A172 (cell line): ENCODE measurements at regions not wholly inside any gene's neighbourhood (a gene's known extent, or its start where the extent isn't known, plus 50 kb on each side); places are given as distances from the start of the nearest gene placed in this dataset.
"Not testable (repeated sequence)": the region's sequence is repeated elsewhere in the genome, so short reads cannot be mapped to it uniquely, and the experiment has no call there.

Source experiments
- DNase-seq: peaks from one replicate; pipeline ENCODE4 v3.0.0-alpha.2; 2015; ENCODE audit warnings: low spot score

- no peak for DNase-seq
Observed at GRCh38 chr6:144768551-144769075, 483.5 kb downstream of the UTRN start.

- no peak for DNase-seq
Observed at GRCh38 chr6:144769142-144769541, 484.0 kb downstream of the UTRN start.

- DNase-seq, result no peak
Observed at GRCh38 chr6:144776031-144776819, 491.1 kb downstream of the UTRN start.

- DNase-seq, result no peak
Observed at GRCh38 chr6:144777249-144777648, 492.1 kb downstream of the UTRN start.

DNA sequence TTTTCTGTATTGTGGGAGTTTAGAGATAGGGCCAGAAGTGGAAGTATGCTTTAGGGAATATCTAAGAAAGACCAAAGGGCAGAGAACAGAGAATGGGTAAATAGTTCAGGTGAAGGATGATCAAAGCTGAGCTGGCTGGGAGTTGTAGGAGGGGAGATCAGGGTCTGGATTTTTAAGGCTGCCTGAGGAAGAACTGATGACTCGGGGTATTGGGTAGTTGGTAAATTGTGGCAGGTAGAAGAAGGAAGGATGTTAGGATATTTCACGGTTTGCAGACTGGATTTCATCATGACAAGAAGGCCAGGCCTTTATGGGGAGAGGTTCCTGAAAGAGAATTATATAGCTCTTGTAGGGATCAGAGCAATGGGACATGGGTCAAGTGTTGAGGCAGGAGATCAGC lies 492.9 kb downstream of the UTRN start:
- no peak for DNase-seq

- DNase-seq, result no peak
Observed at GRCh38 chr6:144778773-144779492, 493.8 kb downstream of the UTRN start.

GRCh38 chr6:144781836-144782235 lies 496.7 kb downstream of the UTRN start:
- DNase-seq, result no peak

DNA sequence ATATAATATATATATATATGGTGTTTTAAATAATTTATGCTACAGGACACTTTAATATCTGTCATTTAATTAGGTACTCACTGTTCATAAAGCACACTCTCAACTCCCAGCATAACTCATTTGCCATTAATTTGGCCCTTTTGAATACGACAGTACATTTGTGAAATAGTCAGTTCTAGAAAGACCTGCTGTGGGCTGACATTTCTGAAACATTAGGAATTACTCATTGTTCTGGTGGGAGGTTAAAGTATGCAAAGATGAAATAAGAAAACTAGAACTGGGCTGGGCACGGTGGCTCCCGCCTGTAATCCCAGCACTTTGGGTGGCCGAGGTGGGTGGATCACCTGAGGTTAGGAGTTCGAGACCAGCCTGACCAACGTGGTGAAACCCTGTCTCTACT lies 497.5 kb downstream of the UTRN start:
- no peak for DNase-seq

DNA sequence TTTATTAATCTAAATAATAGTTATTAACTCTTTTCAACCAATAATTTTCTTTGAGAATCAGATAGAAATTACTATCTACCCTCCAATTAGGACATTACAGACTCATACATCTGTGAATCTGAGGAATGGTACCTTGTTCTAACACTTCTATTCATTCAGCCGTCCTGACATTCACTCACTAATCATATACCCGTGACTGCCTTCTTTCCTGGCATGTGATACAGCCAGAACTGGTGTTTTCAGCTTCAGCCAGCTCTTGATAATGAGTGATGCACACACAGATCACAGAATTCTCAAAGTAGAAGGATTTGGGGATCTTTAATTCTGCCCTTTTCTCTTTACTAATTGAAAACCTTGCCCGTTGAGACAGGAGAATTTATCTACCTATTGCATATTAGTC lies 499.9 kb downstream of the UTRN start:
- DNase-seq, result no peak

DNA sequence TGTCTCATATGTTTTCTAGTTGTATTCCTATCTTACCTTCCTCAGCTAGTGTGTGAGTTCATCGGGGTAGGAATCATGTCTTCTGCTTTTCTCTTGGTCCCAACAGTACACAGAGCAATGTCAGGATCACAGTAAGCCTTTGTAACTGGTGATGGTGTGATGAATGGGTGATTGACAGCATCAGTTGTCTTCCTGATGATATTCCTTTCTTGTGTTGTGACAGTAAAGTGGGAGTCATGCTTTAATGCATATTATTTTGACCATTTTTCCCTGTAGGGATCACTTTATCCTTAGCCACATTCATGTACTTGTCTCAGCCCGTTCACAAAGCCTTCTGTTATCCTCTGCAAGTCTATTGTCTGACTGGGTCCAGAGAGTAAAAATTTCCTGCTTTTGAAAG lies 501.7 kb downstream of the UTRN start:
- DNase-seq, result no peak

DNA sequence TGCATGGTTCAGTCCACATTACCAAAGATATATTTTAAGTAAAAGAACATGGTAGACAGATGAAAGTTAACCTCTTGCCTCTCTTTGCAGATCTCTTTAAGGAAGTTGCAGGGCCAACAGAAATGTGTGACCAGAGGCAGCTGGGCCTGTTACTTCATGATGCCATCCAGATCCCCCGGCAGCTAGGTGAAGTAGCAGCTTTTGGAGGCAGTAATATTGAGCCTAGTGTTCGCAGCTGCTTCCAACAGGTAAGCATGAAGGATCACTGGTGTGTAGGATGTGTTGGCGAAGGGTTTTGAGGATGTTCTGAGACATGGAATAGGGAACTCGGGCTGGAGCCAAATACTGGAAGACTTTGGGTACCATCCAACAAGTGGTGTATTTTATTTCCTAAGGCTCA lies 508.6 kb downstream of the UTRN start:
- DNase-seq, result no peak

GRCh38 chr6:144795022-144795421 lies 509.9 kb downstream of the UTRN start:
- not testable (repeated sequence) for DNase-seq

GRCh38 chr6:144796070-144796469 lies 510.9 kb downstream of the UTRN start:
- DNase-seq, result no peak

GRCh38 chr6:144797881-144798589 lies 512.9 kb downstream of the UTRN start:
- DNase-seq, result peak; percentile 66

GRCh38 chr6:144804246-144804790 lies 519.2 kb downstream of the UTRN start:
- DNase-seq, result no peak

DNA sequence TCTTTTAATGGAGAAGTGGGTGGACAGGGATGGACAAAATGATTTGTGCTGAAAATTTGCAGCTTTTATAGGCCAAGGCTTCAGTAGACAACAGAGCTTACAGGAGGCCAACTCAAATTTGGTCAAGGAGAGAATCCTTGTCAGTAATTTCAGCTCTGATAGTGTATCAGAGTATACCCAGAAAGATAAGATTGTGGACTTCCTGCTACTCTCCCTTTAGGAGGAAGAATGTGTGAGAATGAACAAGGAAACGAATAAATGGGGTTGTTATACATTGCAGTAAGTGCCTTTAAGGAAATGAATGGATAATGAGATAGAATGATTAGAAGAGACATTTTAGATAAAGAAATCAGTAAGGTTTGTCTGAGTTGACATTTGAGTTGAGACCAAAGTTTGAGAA lies 519.9 kb downstream of the UTRN start:
- DNase-seq, result no peak

GRCh38 chr6:144806222-144806621 lies 521.1 kb downstream of the UTRN start:
- DNase-seq, result no peak

DNA sequence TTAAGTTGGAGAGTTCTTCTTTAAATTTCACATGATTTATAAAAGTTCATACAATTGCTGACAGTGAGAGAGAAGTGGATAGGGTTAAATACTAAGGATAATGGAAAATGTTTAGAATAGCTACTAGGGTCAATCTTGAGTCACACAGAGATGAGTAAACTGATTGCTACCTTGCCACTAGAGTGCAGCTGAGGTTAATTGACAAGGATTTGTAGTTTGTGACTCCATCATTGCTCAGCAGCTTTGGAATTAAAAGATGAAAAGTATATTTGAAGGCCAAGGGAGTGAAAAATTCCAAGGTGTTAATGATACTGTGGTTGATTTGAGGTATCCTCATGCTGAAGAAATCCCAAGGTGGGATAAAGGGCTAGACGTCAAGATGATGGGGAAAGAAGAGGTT lies 524.0 kb downstream of the UTRN start:
- DNase-seq, result peak; percentile 60

DNA sequence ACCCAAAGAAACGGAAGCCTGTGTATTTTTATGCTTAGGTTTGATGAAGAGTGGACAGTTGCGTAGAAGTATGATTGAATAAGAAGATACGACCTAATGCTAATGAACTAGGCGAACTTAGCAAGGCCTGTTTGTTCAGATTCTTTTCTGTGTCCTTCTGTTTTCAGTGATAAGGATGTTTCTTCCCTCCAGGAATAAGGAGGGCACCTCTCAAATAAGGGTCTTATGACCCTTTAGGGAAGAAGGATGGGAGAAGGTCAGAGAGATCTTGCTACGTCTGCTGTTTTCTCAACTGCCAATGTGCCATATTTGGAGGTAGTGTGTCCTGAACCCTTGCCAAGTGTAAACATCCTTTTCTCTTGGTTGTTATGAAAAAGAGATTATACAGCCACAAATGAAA lies 524.8 kb downstream of the UTRN start:
- DNase-seq, result no peak

GRCh38 chr6:144811140-144811539 lies 526.0 kb downstream of the UTRN start:
- no peak for DNase-seq

DNA sequence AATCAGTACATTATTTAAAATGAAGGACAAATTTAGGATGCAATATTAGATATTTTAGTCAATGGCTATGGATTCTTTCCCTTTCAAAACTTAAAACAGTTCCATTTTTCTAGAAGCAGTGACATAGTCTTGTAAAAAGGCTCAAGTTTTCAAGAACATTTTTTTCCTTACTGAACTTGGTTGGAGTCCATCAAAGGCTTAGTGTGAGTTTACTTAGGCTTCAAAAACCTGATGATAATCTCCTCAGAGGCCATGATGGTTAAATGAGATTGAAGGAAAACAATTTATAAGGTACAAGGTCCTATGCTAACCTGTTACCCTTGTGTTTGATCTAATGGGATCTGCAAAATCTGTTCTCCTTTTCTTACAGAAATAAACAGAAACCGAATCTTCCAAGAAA lies 531.8 kb downstream of the UTRN start:
- DNase-seq, result no peak

GRCh38 chr6:144820270-144820669 lies 535.1 kb downstream of the UTRN start:
- no peak for DNase-seq
